GM12878 (cell line): ENCODE measurements at regions not wholly inside any gene's neighbourhood (a gene's known extent, or its start where the extent isn't known, plus 50 kb on each side); places are given as distances from the start of the nearest gene placed in this dataset.

Experiments used
- ATAC-seq: fragments of 200-7000 bp; cut with Tn5 transposase; 3 replicates; pipeline ENCODE4 v1.9.1; 2020; ENCODE audit warnings: mild to moderate bottlenecking, moderate library complexity
- BruUV-seq: library from RNA; stranded (reverse); fragments of 400-500 nt; replicated peaks from 2 replicates; lab custom pipeline; 2021; lab: Mats Ljungman, UMichigan
- CTCF ChIA-PET: fragments of 300-600 bp; sonication (Branson Sonifier 250); formaldehyde crosslinking; extraction: SDS; loops from one replicate; lab custom pipeline; 2021; ENCODE audit warnings: inconsistent platforms; lab: Yijun Ruan, JAX
- POLR2A ChIA-PET: fragments of 350-600 bp; formaldehyde crosslinking; extraction: SDS; loops from one replicate; lab custom pipeline; 2021; ENCODE audit warnings: inconsistent platforms; lab: Charles Lee
- RAD21 ChIA-PET: fragments of 300-600 bp; sonication (Branson Sonifier 250); formaldehyde crosslinking; loops from one replicate; lab custom pipeline; 2023; ENCODE audit warnings: antibody characterized with exemption; ENCODE audit not compliant: unreplicated experiment; lab: Charles Lee
- SMC1A ChIA-PET: fragments of 300-600 bp; sonication (Branson Sonifier 250); formaldehyde crosslinking; loops from one replicate; lab custom pipeline; 2023; ENCODE audit not compliant: unreplicated experiment, uncharacterized antibody; lab: Charles Lee
- DNase-seq: peaks from one replicate; pipeline ENCODE4 v3.0.0-alpha.2; 2011; ENCODE audit warnings: low read depth, low spot score
- FAIRE-seq: peaks from 3 replicates; lab custom pipeline; 2011; peaks lifted over from hg19 to GRCh38; lab: Jason Lieb, UNC
- H2AFZ ChIP-seq: 2 replicates; pipeline ENCODE4 v1.6.0; 2011; ENCODE audit warnings: low read depth, low read length, control low read depth; ENCODE audit not compliant: control insufficient read depth
- H3K27ac ChIP-seq: 2 replicates; pipeline ENCODE4 v1.5.1; 2011; ENCODE audit warnings: control low read depth; ENCODE audit not compliant: control insufficient read depth, insufficient read depth
- H3K27me3 ChIP-seq, 2 experiments: replicated peaks in 1 of 2; 2 replicates each; pipeline versions ENCODE4 v1.6.0 to v1.6.1; 2011; ENCODE audit warnings: low read length in 1 of 2; ENCODE audit not compliant: control insufficient read depth in 2 of 2, insufficient read depth in 2 of 2
- H3K36me3 ChIP-seq, 2 experiments: 2 replicates each; pipeline ENCODE4 v1.5.1; 2011; ENCODE audit warnings: low read length in 1 of 2; ENCODE audit not compliant: control insufficient read depth in 2 of 2, insufficient read depth in 2 of 2
- H3K4me1 ChIP-seq: 2 replicates; pipeline ENCODE4 v1.6.1; 2011; ENCODE audit warnings: mild to moderate bottlenecking, low read length, moderate library complexity, mixed read lengths; ENCODE audit not compliant: control insufficient read depth, insufficient read depth
- H3K4me2 ChIP-seq: 2 replicates; pipeline ENCODE4 v1.6.0; 2011; ENCODE audit warnings: control low read depth; ENCODE audit not compliant: control insufficient read depth, insufficient read depth
- H3K4me3 ChIP-seq: fragments of 200-600 bp; sonication (generic); 2 replicates; pipeline ENCODE4 v1.5.1; 2016
- H3K79me2 ChIP-seq: 2 replicates; pipeline ENCODE4 v1.6.0; 2011; ENCODE audit warnings: low read length; ENCODE audit not compliant: control insufficient read depth, insufficient read depth
- H3K9ac ChIP-seq: 2 replicates; pipeline ENCODE4 v1.8.0; 2011; ENCODE audit warnings: low read length, control low read depth, mixed read lengths; ENCODE audit not compliant: control insufficient read depth, insufficient read depth
- H3K9me3 ChIP-seq: replicated peaks from 3 replicates; pipeline ENCODE4 v1.5.1; 2011; ENCODE audit warnings: mild to moderate bottlenecking, low read length; ENCODE audit not compliant: control insufficient read depth, insufficient read depth
- H4K20me1 ChIP-seq: 2 replicates; pipeline ENCODE4 v1.6.0; 2011; ENCODE audit not compliant: control insufficient read depth, insufficient read depth
- RCOR1 ChIP-seq: conservative IDR thresholded peaks from 2 replicates; pipeline ENCODE4 v1.6.1; 2012; ENCODE audit warnings: low read depth, low read length, improper control_type of control experiment
- SP1 ChIP-seq: IDR thresholded peaks from one replicate; pipeline ENCODE4 v1.6.1; 2011; ENCODE audit warnings: low read depth, low read length
- SREBF1 ChIP-seq: IDR thresholded peaks from 2 replicates; pipeline ENCODE4 v1.6.1; 2012; ENCODE audit warnings: mild to moderate bottlenecking, low read length
- WGBS: methylation state at CpG from one replicate; pipeline ENCODE4 v1.1.6; 2016; ENCODE audit warnings: low lambda C conversion rate; ENCODE audit not compliant: insufficient replicate concordance, insufficient coverage; ENCODE audit errors: missing lambda C conversion rate; 5-methylcytosine and 5-hydroxymethylcytosine counted together
- in situ Hi-C: fragments of 300-500 bp; cut with MboI; formaldehyde crosslinking; loops from 9 replicates; pipeline ENCODE4 v1.14.3; 2018; ENCODE audit warnings: mixed read lengths
- intact Hi-C: fragments of 100-400 bp; cut with micrococcal nuclease; formaldehyde crosslinking; loops from one replicate; pipeline ENCODE4 v1.14.2; 2022; ENCODE audit not compliant: unreplicated experiment
- TF ChIP-seq, protein P1 (sequence below): IDR thresholded peaks from 2 replicates; pipeline ENCODE4 v1.6.1; 2012; ENCODE audit warnings: low read depth, low read length, improper control_type of control experiment
- TF ChIP-seq, protein P2 (sequence below): fragments of 450-650 bp; IDR thresholded peaks from 2 replicates; pipeline ENCODE4 v1.6.1; 2014; ENCODE audit warnings: mild to moderate bottlenecking
- TF ChIP-seq, protein P3 (sequence below), 3 experiments: IDR thresholded peaks in 2 of 3; conservative IDR thresholded peaks in 1 of 3; 2 replicates each; pipeline ENCODE4 v1.5.1; 2011; ENCODE audit warnings: low read depth in 3 of 3, low read length in 3 of 3, mild to moderate bottlenecking in 3 of 3, control low read depth in 2 of 3, moderate library complexity in 2 of 3, inconsistent platforms in 1 of 3, mixed read lengths in 1 of 3; ENCODE audit not compliant: control insufficient read depth in 2 of 3, insufficient read depth in 1 of 3; ENCODE audit errors: extremely low read depth in 1 of 3
- TF ChIP-seq, protein P4 (sequence below): fragments of 150-350 bp; IDR thresholded peaks from 2 replicates; pipeline ENCODE4 v1.6.1; 2014; ENCODE audit warnings: mild to moderate bottlenecking, low read depth, low read length

DNA sequence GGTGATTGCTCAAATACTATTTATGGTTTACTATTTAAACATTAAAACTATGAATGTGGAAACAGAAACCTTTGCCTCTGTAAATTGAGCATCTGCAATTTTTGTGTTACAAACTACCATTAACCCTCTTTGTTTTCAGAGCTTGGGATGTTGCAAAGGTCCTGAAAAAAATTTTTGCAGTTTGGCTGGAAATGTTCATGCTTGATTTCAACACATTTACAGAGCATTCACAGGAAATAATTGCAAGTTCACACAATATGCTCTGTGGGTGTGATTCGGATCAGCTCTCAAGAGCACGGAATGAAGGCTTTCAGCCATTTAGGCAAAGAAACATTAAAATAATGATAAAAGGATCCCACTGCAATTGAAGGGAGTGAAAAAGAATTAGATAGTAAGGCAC lies 232.9 kb downstream of the ATP23 start (continued):
- TF ChIP-seq, protein P1, sequence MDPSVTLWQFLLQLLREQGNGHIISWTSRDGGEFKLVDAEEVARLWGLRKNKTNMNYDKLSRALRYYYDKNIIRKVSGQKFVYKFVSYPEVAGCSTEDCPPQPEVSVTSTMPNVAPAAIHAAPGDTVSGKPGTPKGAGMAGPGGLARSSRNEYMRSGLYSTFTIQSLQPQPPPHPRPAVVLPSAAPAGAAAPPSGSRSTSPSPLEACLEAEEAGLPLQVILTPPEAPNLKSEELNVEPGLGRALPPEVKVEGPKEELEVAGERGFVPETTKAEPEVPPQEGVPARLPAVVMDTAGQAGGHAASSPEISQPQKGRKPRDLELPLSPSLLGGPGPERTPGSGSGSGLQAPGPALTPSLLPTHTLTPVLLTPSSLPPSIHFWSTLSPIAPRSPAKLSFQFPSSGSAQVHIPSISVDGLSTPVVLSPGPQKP: no peak
- no peak for TF ChIP-seq RCOR1
- TF ChIP-seq, protein P2, sequence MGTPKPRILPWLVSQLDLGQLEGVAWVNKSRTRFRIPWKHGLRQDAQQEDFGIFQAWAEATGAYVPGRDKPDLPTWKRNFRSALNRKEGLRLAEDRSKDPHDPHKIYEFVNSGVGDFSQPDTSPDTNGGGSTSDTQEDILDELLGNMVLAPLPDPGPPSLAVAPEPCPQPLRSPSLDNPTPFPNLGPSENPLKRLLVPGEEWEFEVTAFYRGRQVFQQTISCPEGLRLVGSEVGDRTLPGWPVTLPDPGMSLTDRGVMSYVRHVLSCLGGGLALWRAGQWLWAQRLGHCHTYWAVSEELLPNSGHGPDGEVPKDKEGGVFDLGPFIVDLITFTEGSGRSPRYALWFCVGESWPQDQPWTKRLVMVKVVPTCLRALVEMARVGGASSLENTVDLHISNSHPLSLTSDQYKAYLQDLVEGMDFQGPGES: no peak

DNA sequence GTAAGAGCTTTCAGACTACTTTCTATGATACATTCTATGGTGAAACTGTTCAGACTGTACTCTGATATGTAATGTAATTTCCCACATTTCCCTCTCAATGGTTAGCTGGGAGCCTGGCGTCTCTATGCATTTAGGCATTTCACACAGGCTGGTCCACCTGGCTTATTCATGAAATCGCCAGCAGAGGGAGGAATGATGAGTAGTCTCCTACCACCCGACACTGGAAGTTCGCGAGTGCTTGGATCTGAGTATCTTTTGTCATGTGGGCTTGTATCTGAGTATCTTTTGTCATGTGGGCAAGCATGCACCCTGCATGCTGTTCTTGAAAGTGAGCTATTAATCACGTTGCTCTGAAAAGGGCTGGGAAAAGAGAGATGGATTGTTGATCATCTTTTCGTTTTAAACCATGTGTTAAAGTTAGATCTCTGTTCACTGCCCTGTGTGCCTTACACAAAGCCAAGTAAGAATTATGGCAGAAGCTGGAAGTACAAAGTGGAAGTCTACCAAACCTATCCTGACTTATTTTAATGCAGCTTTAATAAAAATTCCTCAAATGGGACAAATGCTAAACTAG lies 235.0 kb downstream of the ATP23 start:
- Histone ChIP-seq H3K79me2 (no peaks in the 10 kb centered on the region), H2AFZ (no peak overlapping the region), H4K20me1 (no peaks in the 10 kb centered on the region; the same call in 1 of the 2 replicates), H3K4me3 (no peak overlapping the region), H3K4me2 (no peak overlapping the region), H3K27me3 (no peaks in the 10 kb centered on the region), H3K9me3 (no peaks in the 10 kb centered on the region), H3K36me3 (no peaks in the 10 kb centered on the region), H3K27ac (no peak overlapping the region), H3K4me1 (no peaks in the 10 kb centered on the region), H3K9ac (no peak overlapping the region)
- ATAC-seq: peak; percentile 35; the same call in 1 of the 3 replicates
- no peak for FAIRE-seq
- TF ChIP-seq, protein P3, sequence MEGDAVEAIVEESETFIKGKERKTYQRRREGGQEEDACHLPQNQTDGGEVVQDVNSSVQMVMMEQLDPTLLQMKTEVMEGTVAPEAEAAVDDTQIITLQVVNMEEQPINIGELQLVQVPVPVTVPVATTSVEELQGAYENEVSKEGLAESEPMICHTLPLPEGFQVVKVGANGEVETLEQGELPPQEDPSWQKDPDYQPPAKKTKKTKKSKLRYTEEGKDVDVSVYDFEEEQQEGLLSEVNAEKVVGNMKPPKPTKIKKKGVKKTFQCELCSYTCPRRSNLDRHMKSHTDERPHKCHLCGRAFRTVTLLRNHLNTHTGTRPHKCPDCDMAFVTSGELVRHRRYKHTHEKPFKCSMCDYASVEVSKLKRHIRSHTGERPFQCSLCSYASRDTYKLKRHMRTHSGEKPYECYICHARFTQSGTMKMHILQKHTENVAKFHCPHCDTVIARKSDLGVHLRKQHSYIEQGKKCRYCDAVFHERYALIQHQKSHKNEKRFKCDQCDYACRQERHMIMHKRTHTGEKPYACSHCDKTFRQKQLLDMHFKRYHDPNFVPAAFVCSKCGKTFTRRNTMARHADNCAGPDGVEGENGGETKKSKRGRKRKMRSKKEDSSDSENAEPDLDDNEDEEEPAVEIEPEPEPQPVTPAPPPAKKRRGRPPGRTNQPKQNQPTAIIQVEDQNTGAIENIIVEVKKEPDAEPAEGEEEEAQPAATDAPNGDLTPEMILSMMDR (IDR thresholded peaks at IDR 0.05 in 2 of 3, conservative IDR thresholded peaks at IDR 0.05 in 1 of 3; ENCODE audit: control insufficient read depth in 2 of 3, extremely low read depth in 1 of 3, insufficient read depth in 1 of 3, low read depth in 3 of 3, low read length in 3 of 3): peak; percentile 20 to 31 (median 27); a peak in 5 of 6 replicates
- TF ChIP-seq SP1 (no peak), SREBF1 (no peak)
- TF ChIP-seq, protein P4, sequence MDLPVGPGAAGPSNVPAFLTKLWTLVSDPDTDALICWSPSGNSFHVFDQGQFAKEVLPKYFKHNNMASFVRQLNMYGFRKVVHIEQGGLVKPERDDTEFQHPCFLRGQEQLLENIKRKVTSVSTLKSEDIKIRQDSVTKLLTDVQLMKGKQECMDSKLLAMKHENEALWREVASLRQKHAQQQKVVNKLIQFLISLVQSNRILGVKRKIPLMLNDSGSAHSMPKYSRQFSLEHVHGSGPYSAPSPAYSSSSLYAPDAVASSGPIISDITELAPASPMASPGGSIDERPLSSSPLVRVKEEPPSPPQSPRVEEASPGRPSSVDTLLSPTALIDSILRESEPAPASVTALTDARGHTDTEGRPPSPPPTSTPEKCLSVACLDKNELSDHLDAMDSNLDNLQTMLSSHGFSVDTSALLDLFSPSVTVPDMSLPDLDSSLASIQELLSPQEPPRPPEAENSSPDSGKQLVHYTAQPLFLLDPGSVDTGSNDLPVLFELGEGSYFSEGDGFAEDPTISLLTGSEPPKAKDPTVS: no peak
- no TSS peak for BruUV-seq
- SMC1A ChIA-PET: no interaction called here
- CTCF ChIA-PET: interaction anchor here (1.3 kb wide), 1 partner anchor 12 kb away, joined by 4 read pairs; no protein-coding TSS in a partner anchor
- in situ Hi-C loops: no loop called here
- WGBS: 36% methylated on average over 7 of the region's 7 CpGs
- POLR2A ChIA-PET: no interaction called here
- intact Hi-C loops: no loop called here
- RAD21 ChIA-PET: no interaction called here
- no peak for DNase-seq
